Panc1 (cell line): ENCODE measurements at regions not wholly inside any gene's neighbourhood (a gene's known extent, or its start where the extent isn't known, plus 50 kb on each side); places are given as distances from the start of the nearest gene placed in this dataset.

ENCODE experiments used
- CTCF ChIP-seq: fragments of 450-650 bp; IDR thresholded peaks from 2 replicates; pipeline ENCODE4 v1.5.1; 2017; ENCODE audit warnings: mild to moderate bottlenecking
- POLR2AphosphoS5 ChIP-seq: IDR thresholded peaks from 2 replicates; pipeline ENCODE4 v1.6.1; 2012; ENCODE audit warnings: mild to moderate bottlenecking, low read depth, low read length, moderate library complexity
- SIN3A ChIP-seq: IDR thresholded peaks from 2 replicates; pipeline ENCODE4 v1.6.1; 2012; ENCODE audit warnings: low read depth, mild to moderate bottlenecking, low read length, moderate library complexity, borderline replicate concordance; ENCODE audit not compliant: insufficient read depth
- TF ChIP-seq, protein P1 (sequence below), 2 experiments: IDR thresholded peaks; 2 replicates each; pipeline ENCODE4 v1.6.1; 2011 to 2012; ENCODE audit warnings: low read depth in 2 of 2, control low read depth in 1 of 2, low read length in 1 of 2, mild to moderate bottlenecking in 1 of 2, moderate library complexity in 1 of 2; ENCODE audit not compliant: insufficient read depth in 1 of 2

DNA sequence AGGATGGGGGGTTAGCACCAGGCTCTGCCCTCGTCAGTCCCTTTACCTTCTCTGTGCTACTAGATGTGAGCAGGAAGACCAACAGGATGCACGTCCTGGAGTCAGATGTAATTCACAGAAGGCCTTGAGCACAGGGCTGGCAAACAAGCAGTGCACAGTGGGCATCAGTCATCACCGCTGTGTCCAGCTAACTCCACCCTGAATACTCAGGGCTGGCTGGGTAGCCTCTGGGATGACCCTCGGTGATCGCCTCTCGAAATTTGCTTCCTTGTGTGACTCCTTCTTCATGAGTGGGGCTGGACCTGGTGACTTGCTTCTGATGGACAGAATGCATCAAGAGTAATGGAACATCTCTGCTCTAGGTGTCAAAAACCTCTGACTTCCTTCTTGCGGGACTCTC, 92.2 kb upstream of the TMPRSS2 start:
- TF ChIP-seq CTCF (no peak), POLR2AphosphoS5 (no peak), SIN3A (no peak)
- TF ChIP-seq, protein P1, sequence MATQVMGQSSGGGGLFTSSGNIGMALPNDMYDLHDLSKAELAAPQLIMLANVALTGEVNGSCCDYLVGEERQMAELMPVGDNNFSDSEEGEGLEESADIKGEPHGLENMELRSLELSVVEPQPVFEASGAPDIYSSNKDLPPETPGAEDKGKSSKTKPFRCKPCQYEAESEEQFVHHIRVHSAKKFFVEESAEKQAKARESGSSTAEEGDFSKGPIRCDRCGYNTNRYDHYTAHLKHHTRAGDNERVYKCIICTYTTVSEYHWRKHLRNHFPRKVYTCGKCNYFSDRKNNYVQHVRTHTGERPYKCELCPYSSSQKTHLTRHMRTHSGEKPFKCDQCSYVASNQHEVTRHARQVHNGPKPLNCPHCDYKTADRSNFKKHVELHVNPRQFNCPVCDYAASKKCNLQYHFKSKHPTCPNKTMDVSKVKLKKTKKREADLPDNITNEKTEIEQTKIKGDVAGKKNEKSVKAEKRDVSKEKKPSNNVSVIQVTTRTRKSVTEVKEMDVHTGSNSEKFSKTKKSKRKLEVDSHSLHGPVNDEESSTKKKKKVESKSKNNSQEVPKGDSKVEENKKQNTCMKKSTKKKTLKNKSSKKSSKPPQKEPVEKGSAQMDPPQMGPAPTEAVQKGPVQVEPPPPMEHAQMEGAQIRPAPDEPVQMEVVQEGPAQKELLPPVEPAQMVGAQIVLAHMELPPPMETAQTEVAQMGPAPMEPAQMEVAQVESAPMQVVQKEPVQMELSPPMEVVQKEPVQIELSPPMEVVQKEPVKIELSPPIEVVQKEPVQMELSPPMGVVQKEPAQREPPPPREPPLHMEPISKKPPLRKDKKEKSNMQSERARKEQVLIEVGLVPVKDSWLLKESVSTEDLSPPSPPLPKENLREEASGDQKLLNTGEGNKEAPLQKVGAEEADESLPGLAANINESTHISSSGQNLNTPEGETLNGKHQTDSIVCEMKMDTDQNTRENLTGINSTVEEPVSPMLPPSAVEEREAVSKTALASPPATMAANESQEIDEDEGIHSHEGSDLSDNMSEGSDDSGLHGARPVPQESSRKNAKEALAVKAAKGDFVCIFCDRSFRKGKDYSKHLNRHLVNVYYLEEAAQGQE (IDR thresholded peaks at IDR 0.05; ENCODE audit: insufficient read depth in 1 of 2, low read depth in 2 of 2, low read length in 1 of 2): no peak
